SH-SY5Y (cell line): ENCODE measurements at regions not wholly inside any gene's neighbourhood (a gene's known extent, or its start where the extent isn't known, plus 50 kb on each side); places are given as distances from the start of the nearest gene placed in this dataset.

Experiments
- GATA2 ChIP-seq: IDR thresholded peaks from 2 replicates; pipeline ENCODE4 v1.6.1; 2011; ENCODE audit warnings: mild to moderate bottlenecking, low read depth, low read length
- GATA3 ChIP-seq: IDR thresholded peaks from 2 replicates; pipeline ENCODE4 v1.6.1; 2011; ENCODE audit warnings: low read depth, mild to moderate bottlenecking, low read length, moderate library complexity

GRCh38 chr10:46222364-46222935 lies 64.3 kb upstream of the ANTXRL start:
- TF ChIP-seq GATA2 (no peak), GATA3 (no peak)
